Lung (tissue), 11 donors: ENCODE measurements at regions not wholly inside any gene's neighbourhood (a gene's known extent, or its start where the extent isn't known, plus 50 kb on each side); places are given as distances from the start of the nearest gene placed in this dataset.

Experiments
- ATAC-seq: fragments of 200-7000 bp; cut with Tn5 transposase; one replicate; pipeline ENCODE4 v1.9.1; 2020; ENCODE audit warnings: moderate number of reproducible peaks; ENCODE audit not compliant: insufficient read depth, low FRiP score
- DNase-seq, 3 donors: peaks; one replicate each; pipeline ENCODE4 v3.0.0-alpha.2; 2013 to 2017
- H3K27ac ChIP-seq, 2 donors: one replicate each; pipeline ENCODE4 v1.5.1; 2013; ENCODE audit warnings: mild to moderate bottlenecking in 2 of 2, moderate library complexity in 2 of 2, control low read depth in 1 of 2, inconsistent platforms in 1 of 2, low read depth in 1 of 2, low read length in 1 of 2
- H3K27me3 ChIP-seq, 3 donors: one replicate each; pipeline ENCODE4 v1.5.1; 2013; ENCODE audit warnings: low read length in 2 of 3; ENCODE audit not compliant: control insufficient read depth in 3 of 3, insufficient read depth in 3 of 3
- H3K36me3 ChIP-seq, 4 donors: one replicate each; pipeline ENCODE4 v1.5.1; 2013; ENCODE audit warnings: low read length in 4 of 4, mild to moderate bottlenecking in 1 of 4, moderate library complexity in 1 of 4; ENCODE audit not compliant: control insufficient read depth in 4 of 4, insufficient read depth in 4 of 4
- H3K4me1 ChIP-seq, 5 donors: one replicate each; pipeline ENCODE4 v1.5.1; 2013; ENCODE audit warnings: low read length in 5 of 5, mild to moderate bottlenecking in 2 of 5, moderate library complexity in 1 of 5; ENCODE audit not compliant: control insufficient read depth in 5 of 5, insufficient read depth in 5 of 5
- H3K4me3 ChIP-seq: one replicate; pipeline ENCODE4 v1.5.1; 2013; ENCODE audit warnings: mild to moderate bottlenecking, control low read depth, moderate library complexity
- H3K9ac ChIP-seq, 2 donors: one replicate each; pipeline ENCODE4 v1.5.1; 2013; ENCODE audit warnings: low read length in 2 of 2, control low read depth in 1 of 2; ENCODE audit not compliant: insufficient read depth in 1 of 2
- H3K9me3 ChIP-seq, 4 donors: one replicate each; pipeline ENCODE4 v1.5.1; 2013; ENCODE audit warnings: low read length in 3 of 4, mild to moderate bottlenecking in 1 of 4, moderate library complexity in 1 of 4; ENCODE audit not compliant: control insufficient read depth in 4 of 4, insufficient read depth in 3 of 4
- WGBS, 2 donors: extraction: QIAGEN DNeasy Blood & Tissue Kit; methylation state at CpG; one replicate each; pipeline ENCODE4 v1.1.7; 2013; 5-methylcytosine and 5-hydroxymethylcytosine counted together
- TF ChIP-seq, protein P1 (sequence below): IDR thresholded peaks from 2 replicates; pipeline ENCODE4 v1.5.1; 2012; ENCODE audit warnings: mild to moderate bottlenecking; ENCODE audit errors: control extremely low read depth, extremely low read depth
- donor health status: control.
- donor health status: control.
- donor health status: Bipolar disorder and iron deficiency.
- donor health status: healthy.
- donor health status: DM: yes; HTN: yes; CAD: no.

GRCh38 chr4:11900359-11900758 is 471.7 kb upstream of the HS3ST1 start:
- Histone ChIP-seq H3K27ac (no peak overlapping the region), H3K9me3 (peaks cover 0 to 3% (median 1%) of the 10 kb centered on the region in 4 donors), H3K36me3 (no peaks in the 10 kb centered on the region), H3K4me3 (no peak overlapping the region), H3K27me3 (no peaks in the 10 kb centered on the region), H3K9ac (no peak overlapping the region), H3K4me1 (peaks cover 2 to 51% (median 7%) of the 10 kb centered on the region in 5 donors)
- DNase-seq (peak in 2 of 3 donors; percentile 91), ATAC-seq (no peak)
- WGBS, 2 donors: 76 to 86% methylated on average over 1 of the region's 1 CpG
- TF ChIP-seq, protein P1, sequence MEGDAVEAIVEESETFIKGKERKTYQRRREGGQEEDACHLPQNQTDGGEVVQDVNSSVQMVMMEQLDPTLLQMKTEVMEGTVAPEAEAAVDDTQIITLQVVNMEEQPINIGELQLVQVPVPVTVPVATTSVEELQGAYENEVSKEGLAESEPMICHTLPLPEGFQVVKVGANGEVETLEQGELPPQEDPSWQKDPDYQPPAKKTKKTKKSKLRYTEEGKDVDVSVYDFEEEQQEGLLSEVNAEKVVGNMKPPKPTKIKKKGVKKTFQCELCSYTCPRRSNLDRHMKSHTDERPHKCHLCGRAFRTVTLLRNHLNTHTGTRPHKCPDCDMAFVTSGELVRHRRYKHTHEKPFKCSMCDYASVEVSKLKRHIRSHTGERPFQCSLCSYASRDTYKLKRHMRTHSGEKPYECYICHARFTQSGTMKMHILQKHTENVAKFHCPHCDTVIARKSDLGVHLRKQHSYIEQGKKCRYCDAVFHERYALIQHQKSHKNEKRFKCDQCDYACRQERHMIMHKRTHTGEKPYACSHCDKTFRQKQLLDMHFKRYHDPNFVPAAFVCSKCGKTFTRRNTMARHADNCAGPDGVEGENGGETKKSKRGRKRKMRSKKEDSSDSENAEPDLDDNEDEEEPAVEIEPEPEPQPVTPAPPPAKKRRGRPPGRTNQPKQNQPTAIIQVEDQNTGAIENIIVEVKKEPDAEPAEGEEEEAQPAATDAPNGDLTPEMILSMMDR: no peak

GRCh38 chr4:11898796-11899195 is 470.1 kb upstream of the HS3ST1 start:
- Histone ChIP-seq H3K4me1 (peaks cover 0 to 42% (median 0%) of the 10 kb centered on the region in 5 donors), H3K36me3 (no peaks in the 10 kb centered on the region), H3K27me3 (no peaks in the 10 kb centered on the region), H3K9me3 (peaks cover 0 to 3% (median 1%) of the 10 kb centered on the region in 4 donors), H3K4me3 (no peak overlapping the region), H3K27ac (no peak overlapping the region), H3K9ac (no peak overlapping the region)
- TF ChIP-seq, protein P1: no peak
- DNase-seq: no peak
- ATAC-seq: no peak
- WGBS, 2 donors: 81 to 85% methylated on average over 1 of the region's 1 CpG

DNA sequence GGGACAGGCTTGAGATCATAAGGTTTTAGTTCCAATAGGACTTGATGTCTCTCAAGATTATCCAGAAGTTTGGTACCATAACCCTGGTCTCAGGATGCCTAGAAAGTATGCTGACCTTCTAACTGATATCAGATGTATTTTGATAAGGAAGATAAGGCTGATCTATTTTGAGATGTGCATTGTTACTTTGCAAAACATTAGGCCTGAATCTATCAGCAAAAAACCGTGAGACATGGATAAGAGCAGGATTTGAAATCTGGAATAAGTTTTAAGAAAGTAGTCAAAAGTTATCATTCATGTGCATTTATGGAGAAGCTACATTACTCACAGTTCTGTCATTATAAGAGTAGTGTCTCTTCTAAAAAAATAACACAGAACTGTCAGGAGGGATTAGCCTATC is 467.1 kb upstream of the HS3ST1 start:
- peaks cover 0 to 3% (median 1%) of the 10 kb centered on the region in 4 donors for H3K9me3 ChIP-seq
- no peak overlapping the region for H3K27ac ChIP-seq
- DNase-seq (no peak), ATAC-seq (no peak)
- TF ChIP-seq, protein P1: no peak
- peaks cover 0 to 18% (median 0%) of the 10 kb centered on the region in 5 donors for H3K4me1 ChIP-seq
- H3K36me3 ChIP-seq: no peaks in the 10 kb centered on the region
- no peaks in the 10 kb centered on the region for H3K27me3 ChIP-seq
- H3K9ac ChIP-seq: no peak overlapping the region
- H3K4me3 ChIP-seq: no peak overlapping the region
- WGBS, 2 donors: 61 to 85% methylated on average over 1 of the region's 1 CpG

DNA sequence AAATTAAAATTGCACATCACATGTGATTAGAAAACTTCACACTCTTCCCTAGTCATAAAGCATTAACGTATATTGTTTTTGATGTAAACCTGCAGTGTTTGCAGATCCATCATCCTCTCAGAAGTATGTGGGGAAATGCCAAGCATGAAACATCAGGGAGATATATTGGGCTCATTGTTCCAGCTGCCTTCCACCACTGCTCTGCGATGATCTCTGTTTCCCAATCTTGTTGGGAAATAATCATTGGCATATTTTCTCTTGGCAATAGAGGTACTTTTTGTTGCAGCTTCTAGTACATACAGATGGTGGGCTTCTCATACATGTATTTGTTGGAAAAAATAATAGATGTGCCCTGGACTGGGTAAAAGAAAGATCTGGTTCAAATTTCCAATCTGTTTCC is 466.3 kb upstream of the HS3ST1 start:
- H3K9me3 ChIP-seq: peaks cover 0 to 3% (median 1%) of the 10 kb centered on the region in 4 donors
- H3K27ac ChIP-seq: no peak overlapping the region
- TF ChIP-seq, protein P1: no peak
- no peak overlapping the region for H3K9ac ChIP-seq
- no peak overlapping the region for H3K4me3 ChIP-seq
- no peaks in the 10 kb centered on the region for H3K27me3 ChIP-seq
- H3K36me3 ChIP-seq: no peaks in the 10 kb centered on the region
- WGBS, 2 donors: 54 to 65% methylated on average over 2 of the region's 2 CpGs
- ATAC-seq (no peak), DNase-seq (peak in 2 of 3 donors; percentile 47 to 71)
- peaks cover 0 to 11% (median 0%) of the 10 kb centered on the region in 5 donors for H3K4me1 ChIP-seq
